Fibroblast of skin of right biceps (primary cell): ENCODE measurements at regions not wholly inside any gene's neighbourhood (a gene's known extent, or its start where the extent isn't known, plus 50 kb on each side); places are given as distances from the start of the nearest gene placed in this dataset.

Experiments used
- DNase-seq: peaks from one replicate; pipeline ENCODE4 v3.0.0-alpha.2; 2013

DNA sequence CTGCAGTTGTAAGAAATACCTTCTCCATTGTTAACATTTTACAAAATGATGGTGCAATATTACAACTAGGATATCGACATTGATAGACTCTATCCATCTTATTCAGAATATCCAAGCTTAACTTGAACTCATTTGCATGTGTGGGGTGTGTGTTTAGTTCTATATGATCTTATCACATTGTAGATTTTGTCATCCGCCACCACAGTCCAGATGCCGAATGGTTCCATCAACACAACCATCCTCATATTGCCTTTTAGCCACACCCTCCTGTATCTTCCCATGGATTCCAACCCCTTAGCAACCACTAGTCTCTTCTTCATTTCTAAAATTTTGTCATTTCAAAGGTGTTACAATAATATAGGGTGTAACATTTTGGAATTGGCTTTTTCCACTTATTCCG is 452.9 kb upstream of the AKR1E2 start:
- DNase-seq: no peak

DNA sequence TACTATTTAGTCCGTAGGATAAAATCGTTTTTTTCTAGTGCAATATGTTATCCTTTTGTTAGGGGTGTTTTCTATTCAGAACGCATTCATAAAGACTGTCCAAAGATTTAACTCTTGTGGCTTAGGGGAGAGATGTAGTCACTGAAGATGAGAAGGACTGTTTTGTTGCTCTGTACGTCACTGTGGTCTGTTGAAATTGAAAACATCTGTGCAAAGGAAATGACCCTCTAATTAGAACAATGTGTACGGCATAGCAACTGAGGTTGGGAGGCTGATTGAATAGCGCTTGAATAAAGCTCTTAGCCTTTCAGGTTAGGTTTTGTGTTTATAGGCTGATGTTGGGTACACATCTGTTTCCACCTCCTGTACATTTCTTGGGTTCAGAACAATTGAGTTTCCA is 453.4 kb upstream of the AKR1E2 start:
- DNase-seq: peak; percentile 99

DNA sequence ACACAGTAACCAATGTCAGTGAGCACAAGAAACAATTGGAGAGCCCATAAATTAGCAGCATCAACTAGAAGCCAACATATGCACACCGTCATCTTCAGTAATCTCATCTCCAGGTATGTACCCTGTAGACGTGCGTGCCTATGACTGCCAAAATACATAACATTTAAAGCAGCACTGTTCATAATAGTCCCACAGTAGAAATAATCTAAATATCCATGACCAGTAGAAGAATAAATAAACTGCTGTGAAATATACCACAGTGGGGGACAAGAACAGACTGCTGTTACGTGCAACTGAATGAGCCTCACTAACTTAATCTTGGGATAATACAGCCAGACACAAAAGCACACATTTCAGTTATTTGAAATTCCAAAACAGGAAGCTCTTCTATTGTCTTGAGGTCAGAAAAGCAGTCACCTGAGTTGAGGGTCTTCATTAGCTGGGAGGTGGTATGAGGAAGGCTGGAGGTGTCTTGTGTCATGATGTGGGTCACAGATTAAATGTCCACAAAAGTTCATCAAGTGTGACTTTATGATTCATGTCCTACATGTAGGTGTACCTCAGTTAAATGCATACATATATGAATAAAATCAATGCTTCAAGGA is 454.2 kb upstream of the AKR1E2 start:
- DNase-seq: no peak

DNA sequence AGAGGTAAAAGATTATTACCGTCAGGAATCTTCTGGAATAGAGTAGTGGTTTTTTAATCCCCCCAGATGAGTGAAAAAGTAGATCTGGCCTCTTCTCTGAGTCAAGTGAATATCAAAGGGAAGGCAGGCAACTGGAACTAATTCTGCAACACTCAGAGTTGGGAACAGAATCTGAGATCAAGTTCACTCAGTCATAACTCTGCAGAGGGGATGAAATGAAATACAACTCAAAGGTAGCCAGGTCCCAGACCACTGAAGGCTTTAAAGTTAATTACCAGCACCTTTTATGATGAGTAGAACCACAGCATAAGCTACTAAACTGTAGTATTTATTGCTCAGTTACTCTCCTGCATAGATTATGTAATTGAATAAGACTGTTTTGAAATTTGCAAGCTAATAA is 455.6 kb upstream of the AKR1E2 start:
- no peak for DNase-seq

DNA sequence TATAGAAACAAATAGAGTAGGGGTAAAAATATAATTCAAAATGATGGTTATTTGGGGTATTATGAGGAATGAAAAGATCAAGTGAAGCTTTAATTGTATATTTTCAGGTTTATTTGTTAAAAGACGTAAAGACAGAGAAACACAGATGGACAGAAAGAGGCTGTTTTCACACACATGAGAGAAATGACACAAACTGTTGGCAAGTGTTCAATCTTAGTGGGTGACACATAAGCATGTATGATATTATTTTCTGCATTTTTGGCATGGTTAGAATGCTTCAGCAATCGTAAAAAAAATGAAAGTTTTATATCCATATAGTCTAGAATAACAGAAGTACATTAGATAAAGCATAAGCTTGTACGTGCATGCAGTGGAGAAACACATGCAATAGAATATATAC is 464.4 kb upstream of the AKR1E2 start:
- peak; percentile 65 for DNase-seq

DNA sequence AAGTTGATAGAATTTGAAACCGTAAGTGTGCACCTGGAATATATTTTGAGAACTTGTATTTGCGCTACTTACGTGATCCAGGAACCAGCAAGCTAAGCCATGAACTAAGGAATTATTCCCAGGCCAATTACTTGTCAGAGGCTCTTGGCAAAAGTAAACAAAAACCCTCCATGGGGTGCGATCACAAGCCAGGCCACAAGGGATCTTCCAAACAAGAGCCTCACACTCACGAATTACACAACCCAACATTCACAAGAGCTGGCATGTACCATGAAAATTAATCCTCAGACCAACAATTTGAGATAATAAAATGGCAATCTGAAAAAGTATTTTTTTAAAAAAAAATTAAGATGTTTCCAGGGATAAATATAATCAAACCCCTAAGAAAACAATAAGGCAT is 467.0 kb upstream of the AKR1E2 start:
- no peak for DNase-seq

DNA sequence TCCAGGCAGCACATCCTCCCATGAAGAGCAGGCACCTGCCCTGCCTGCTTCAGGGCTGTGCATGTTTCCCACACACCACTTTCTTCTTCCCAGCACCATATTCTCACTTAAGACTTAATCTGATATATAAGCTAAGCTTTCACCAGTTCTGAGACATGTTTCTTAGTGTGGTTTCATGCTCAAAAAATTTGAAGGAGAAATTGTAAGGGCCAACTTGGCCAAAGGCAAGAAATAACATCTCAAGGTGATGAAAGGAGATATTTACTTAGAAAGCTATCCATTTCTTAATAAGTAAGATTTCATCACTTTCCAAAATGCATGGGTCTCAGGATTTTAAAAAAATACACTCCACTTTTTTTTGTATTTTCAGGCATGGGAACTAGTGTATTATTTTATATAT is 468.1 kb upstream of the AKR1E2 start:
- DNase-seq: peak; percentile 33

DNA sequence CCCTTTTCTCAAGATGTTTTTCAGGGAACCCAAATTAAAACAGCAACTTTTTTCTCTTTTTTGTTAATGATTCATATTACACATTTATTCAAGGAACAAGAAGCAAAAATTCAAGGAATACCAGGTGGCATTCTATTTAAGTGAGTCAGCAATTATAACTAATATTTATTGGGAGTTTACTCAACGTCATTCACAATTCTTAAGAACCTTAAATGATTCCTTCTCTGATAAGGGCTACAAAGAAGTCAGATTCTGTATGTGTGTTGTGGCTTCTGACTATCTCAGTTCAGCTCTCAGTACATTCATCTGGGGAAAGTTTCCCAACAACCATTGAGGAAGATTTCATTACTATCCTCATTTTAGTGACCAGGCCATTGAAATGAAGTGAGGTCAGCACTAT is 470.7 kb upstream of the AKR1E2 start:
- DNase-seq: no peak

DNA sequence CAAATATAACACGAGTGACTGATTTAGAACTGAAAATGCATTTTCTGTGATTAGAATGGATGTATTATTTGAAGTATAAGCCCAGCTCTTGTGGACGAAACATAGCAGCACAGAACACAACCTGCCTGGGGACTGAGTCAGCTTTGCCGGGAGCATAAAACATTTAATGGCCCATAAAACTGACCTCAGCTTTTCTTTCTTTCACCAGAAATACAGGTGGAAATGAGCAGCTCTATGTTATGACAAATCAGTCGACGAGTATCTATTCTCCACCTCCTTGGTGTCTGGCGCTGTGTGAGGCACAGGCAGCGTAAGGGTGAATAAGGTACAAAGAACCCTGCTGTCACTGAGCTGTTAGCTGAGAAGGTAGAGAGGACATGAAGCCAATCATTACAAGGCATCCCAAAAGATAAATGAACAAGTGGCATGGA is 471.6 kb upstream of the AKR1E2 start:
- DNase-seq: peak; percentile 45

DNA sequence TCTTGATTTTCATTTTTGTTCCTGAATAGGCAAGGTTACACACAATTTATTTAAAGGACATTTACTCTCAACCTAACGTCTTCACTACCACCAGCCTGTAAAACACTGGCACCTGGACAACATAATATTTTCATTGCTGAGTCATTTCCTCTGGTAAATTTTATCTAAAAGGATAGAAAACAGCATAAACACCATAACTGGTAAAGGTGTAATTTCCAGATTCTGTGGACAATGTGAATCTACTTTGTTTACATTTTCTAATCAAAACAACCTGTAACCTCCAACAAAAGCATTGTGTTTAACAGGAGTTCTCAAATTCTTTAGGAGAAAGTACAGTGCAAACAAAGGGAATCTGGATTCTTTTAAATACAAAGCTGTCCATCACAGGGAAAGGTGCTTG is 472.0 kb upstream of the AKR1E2 start:
- DNase-seq: peak; percentile 54

DNA sequence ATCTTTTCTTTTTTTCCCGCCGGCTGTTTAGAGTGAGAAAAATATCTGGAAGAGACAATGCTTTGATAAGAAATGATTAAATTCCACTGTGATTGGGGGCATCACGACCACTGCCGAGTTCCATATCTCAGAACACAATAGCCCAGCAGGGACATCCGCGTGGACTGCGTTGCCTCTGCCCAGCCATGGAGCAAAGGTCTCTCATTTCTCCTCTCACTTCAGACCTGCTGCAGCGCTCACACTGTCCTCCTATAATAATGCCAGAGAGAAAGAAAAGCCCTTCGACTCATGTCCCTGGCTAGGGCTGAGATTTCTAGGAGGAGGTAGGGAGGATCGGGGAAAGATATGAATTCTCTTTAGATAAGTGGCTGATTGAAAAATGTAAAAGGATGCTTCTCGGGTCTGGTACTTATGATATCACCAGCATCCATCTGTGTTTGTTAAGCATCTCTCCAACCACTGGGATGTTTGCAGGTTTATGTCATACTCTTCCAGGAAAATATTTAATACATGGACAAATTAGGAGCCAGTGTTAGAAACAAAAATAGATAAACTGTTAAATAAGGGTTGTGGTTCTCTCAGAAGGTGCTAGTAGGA is 472.9 kb upstream of the AKR1E2 start:
- peak; percentile 72 for DNase-seq

DNA sequence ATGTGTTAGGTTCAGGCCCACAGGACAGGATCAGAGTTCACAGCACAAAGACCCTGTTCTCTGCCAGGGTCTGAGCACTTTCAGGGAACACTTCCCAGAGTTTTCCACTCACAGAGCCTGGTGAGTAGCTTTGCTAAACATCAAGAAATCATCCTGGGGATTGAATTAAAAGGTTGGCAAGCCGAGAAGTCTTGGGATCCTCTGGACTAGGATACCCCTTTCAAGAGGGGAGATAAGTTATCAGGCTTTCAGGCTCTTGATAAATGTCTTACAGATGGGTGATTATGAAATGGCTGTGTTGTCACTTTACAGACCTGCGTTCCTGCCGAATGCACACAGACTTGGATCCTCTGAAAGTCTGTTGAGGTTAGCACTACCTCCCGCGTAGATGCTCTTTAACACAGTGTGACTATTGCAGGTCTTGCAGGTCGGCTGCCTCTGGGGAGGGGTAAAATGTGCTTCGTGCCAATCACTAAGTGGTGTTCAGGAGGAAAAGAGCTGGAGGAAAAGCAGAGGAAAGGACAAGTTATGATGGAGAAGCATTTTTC is 473.5 kb upstream of the AKR1E2 start:
- DNase-seq: peak; percentile 78

DNA sequence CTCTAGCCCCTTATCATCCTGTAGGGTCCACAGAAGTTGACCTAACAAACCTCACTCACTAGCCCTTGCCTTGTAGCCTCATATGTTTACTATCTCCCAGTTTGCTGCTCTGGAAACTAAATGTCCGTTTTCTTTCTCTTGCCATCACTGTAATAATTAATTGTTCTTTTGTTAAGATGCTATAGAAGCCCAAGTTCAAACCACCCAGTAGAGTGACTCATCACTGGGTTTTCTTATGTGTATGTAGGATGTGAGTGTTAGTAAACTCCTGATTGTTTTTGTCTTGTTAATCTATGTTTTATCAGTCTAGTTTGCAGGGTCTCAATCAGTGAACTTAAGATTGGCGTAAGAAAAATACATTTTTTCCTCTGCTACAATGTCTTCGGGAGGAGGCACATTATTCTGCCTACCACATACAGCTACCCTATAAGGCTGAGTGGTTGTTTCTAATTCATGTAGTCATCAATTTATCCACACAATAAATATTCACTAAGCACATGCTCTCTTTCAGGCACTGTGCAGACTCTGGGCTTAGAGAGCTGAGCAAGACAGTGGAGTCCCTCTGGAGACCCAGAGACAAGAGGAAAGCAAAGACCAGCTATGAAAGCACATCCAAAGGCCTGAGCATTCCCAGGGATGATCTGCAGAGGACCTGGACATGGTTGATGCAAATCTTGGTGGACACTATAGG is 474.1 kb upstream of the AKR1E2 start:
- peak; percentile 85 for DNase-seq

DNA sequence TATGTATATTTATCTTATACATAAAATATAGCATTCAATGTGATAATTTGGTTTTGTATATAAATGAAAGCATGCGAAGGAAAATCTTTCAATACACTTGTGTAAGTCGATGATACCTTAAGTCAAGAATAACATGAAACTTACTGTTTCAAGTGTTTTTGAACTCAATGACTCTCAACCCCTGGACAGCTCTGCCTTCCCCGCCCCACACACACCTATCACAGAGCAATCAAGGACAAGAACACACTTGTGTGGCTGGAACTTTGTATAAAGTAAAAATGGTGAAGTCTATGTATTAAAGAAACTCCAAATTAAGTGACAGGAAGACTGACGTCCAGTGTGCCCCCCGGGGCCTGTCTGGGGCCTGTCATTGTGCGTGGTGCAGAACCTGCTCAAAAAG is 478.6 kb upstream of the AKR1E2 start:
- DNase-seq: no peak

DNA sequence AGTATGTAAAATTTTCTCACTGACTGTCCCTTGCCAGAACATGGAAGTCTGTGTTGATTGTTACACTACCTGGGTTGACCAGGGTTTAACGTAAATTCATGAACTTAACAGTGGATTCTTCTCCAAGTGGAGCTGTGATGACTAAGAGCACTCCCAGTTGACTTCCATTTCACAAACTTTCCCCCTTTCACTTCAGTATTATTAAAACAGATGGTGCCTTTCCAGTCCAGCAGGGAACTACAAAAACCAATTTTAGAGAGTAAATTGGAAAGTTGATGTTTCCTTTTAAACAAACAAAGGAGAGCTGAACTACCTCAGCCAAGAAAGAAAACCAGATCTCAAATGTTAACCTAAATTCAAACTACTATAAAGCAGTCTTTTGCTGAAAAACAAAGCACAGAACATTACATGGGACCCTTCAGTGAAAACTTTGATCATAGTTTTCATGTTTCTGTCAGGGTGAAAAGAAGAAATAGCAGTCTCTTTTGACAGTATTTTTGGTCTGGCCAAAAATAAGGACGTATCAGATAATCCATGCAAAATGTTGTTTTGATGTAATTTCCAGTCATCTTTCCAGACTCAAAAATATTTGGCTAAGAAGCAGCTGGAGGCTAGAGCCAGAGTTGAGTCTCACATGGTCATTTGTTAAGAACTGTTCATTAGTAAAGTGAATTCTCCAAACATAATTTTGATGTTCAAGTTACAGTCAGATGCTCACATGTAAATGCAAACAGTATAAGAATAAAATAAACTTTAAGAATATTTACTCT is 479.9 kb upstream of the AKR1E2 start:
- DNase-seq: no peak

DNA sequence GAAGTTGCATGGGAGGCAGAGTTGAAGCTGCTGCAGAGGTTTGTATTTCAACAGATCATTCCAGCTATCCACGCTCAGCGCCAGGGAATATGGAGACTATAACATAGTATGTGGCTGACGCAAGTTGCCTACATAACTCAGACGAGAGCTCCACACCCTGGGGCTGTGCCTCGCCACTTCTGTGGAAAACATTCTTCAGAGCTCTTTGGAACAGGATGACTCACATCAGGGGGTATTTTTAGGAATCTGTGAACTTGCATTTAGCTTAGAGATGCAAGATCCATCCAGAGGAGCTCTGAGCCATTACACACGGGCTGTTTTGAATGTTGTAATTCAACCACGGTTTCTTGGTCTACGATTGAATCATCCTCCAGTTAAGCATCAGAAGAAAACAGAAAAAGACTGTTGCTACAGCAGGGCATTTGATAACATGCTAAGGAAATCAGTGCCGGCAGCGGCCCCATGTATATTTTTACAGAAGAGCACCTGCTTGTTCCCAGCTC is 481.5 kb upstream of the AKR1E2 start:
- peak; percentile 100 for DNase-seq

DNA sequence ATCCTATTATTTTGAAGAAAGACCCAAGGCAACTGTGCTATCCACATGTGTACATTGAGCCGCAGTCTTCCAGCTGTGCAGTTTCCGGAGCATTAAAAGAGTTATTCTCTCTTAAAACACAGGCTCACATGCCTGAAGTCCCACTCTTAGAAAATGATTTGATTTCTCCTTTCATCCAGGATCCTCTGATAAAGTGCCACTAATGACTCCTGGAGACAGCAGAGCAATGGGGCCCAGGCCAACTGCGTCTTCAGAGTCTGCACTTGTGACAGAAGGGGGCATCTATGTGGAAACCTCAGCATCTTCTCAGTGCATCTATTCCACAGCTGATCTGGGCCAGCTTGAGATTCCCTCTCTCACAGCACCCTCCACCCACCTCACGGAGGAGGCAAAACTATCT is 482.1 kb upstream of the AKR1E2 start:
- peak; percentile 52 for DNase-seq

DNA sequence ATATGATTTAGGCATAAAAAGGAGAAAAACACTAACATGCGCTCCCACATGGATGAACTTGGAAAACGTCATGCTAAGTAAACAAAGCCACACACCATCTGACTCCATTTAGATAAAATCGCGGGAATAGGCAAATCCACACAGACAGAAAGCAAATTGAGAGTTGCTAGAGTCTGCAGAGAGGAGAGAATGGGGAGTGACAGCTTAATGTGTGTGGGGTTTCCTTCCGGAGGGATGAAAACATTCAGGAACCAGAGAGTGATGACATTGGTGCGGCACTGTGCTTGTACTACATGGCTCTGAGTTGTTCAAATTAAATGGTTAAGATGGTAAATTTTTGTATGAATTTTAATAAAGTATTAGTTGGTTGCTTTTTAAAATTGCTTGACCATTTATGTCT is 482.9 kb upstream of the AKR1E2 start:
- DNase-seq: no peak

DNA sequence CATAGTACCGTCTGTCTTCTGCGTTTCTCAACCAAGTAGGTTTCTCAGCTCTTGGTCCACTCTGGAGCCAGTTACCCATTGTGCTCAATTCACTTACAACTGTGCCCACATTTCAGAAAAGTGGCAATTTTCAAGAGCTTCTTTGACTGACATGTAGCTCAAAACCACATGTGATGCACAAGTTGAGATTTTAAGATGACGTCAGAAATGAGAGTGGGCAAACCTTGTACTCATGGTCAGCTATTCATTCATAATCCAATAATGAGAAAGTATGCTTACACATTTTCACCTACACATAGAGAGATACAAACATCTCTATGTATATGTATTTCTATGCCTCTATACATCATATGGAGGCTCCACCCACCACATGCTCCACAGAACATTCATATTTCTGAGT is 487.2 kb upstream of the AKR1E2 start:
- DNase-seq: no peak

DNA sequence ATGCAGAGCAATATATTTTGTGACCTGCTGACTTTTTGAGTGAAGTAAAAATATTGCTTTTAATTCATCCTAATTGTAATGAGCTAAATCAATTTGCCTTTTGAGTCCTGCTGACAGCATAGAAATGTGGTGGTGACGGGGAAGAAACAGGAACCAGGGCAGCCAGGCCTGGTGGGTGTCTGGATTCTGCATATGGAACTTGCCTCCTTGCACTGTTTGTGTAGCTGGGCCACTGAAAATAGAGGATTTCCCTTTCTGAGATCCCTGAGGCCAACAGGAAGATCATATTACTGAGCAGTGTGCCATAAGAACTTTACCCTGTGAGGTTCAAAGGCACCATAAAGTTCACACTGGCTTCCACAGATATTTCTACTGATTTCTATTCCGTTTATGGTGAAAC is 488.4 kb upstream of the AKR1E2 start:
- DNase-seq: no peak

DNA sequence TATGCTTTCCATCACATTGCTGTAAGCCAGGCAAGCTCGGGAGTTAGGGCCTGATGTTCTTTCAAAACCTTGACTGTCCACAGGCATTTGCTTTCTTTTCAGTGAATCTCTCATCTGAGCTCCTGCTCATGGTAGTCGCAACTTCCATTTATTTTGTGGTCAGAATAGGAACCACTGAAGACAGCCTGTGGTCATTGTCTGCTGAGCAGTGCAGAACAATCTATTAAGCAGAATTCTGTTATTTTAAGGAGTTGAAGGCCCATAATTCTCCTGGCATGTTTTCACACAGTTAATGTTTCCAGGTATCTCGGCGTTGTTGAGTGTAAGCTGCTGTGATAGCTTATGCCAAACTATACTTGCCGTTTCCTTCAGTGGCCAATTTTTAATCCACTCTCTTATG is 491.1 kb upstream of the AKR1E2 start:
- no peak for DNase-seq

DNA sequence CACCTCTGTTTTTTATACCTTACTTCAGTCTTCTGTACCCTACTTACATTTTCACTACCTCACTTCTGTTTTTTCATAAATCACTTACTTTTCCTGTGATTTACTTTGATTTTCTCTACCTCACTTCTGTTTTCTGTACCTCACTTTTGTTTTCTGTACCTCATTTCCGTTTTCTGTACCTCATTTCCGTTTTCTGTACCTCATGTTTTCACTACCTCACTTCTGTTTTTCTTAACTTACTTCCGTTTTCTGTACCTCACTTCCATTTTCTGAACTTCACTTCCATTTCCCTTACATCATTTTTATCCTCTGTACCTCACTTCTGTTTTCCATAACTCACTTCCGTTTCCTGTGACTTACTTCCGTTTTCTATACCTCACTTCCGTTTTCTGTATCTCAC is 492.0 kb upstream of the AKR1E2 start:
- no peak for DNase-seq

DNA sequence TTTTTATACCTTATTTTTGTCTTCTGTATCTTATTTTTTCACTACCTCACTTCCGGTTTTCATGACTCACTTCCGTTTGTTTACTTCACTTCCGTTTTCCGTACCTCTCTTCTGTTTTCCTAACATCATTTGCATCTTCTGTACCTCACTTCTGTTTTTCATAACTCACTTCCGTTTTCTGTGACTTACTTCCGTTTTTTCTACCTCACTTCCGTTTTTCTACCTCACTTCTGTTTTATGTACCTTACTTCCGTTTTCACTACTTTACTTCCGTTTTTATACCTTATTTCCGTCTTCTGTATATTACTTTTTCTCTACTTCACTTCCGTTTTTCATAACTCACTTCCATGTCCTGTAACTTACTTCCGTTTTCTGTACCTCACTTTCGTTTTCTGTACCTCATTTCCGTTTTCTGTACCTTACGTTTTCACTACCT is 492.5 kb upstream of the AKR1E2 start:
- DNase-seq: no peak
